ENCODE measurements at regions not wholly inside any gene's neighbourhood (a gene's known extent, or its start where the extent isn't known, plus 50 kb on each side); places are given as distances from the start of the nearest gene placed in this dataset.

GRCh38 chr5:20609126-20609525 lies 621.1 kb upstream of the CDH18 start:
- no peak for TF ChIP-seq CTCF (IDR thresholded peaks at IDR 0.05)
- TF ChIP-seq ZFX (IDR thresholded peaks at IDR 0.05; ENCODE audit: borderline replicate concordance), result no peak
